Inflammatory macrophage (primary cell): ENCODE measurements at regions not wholly inside any gene's neighbourhood (a gene's known extent, or its start where the extent isn't known, plus 50 kb on each side); places are given as distances from the start of the nearest gene placed in this dataset.
"Not testable (repeated sequence)": the region's sequence is repeated elsewhere in the genome, so short reads cannot be mapped to it uniquely, and the experiment has no call there.

ENCODE experiments used
- DNase-seq, 2 donors: peaks; one replicate each; pipeline ENCODE4 v3.0.0-alpha.2; 2020 to 2022

DNA sequence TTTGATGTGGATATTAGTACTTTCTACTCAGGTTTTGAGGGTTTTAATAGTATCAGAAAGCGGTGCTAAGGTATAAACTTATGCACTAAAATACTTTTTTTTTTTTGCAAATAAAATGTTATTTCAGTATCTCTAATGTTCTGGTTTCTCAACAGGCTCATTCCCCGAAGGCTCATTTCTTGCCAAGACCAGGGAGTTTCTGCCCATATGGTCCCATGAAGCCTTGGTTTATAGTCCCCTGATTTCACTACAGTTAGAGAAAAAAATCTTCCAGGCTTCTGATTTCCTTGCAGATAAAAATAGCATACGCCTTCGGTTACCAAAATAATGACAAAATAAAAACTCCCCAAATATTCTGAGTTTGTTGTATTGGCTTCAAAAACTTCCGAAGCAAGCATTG, 814.2 kb upstream of the PABPC4L start:
- no peak for DNase-seq

DNA sequence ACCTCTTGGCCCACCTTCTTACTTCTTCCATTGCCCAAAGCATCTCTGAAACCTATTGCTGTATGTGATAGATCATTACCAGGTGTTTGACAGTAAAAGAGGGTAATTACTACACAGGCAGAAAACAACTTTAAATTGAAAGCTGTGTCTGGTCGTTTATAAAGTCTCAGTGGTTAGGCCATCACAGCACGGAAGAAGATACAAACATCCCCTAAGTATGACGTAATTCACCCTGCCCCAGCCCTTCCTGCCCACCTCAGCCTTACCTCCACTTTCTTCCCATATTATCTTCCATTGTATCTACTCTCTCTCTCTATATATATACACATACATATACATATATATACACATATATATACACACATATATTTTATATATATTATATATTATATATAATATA, 805.8 kb upstream of the PABPC4L start:
- no peak for DNase-seq

DNA sequence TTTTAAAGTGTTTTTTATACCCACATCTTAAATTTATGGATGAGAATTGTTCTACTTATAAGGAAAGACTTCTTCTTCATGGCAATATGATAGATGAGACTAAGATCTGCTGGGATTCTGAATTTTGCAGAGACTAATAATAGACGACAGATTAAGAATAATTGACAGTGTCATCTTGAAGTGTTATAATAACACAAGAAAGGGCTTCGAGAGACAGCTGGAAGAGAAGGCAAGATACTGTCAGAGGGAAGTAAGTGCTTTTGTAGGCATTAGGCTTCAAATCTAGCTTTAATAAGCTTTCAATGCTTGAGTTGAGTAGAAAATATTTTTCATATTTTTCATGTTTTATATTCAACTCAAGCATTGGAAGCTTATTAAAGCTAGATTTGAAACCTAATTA, 797.6 kb upstream of the PABPC4L start:
- DNase-seq, result no peak

DNA sequence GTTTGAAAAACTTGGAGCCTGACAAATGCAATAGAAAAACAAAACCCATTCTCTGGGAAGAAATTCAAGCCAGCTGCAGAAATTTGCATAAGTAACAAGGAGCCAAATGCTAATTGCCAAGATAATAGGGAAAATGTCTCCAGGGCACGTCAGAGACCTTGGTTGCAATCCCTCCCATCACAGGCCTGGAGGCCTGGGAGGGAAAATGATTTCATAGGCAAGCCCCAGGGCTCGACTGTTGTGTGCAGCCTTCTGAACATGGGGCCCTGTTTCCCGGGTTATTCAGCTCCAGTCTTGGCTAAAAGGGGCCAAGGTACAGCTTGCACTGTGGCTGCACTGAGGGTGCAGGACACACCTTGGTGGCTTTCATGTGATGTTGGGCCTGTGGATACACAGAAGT, 760.4 kb upstream of the PABPC4L start:
- no peak for DNase-seq

DNA sequence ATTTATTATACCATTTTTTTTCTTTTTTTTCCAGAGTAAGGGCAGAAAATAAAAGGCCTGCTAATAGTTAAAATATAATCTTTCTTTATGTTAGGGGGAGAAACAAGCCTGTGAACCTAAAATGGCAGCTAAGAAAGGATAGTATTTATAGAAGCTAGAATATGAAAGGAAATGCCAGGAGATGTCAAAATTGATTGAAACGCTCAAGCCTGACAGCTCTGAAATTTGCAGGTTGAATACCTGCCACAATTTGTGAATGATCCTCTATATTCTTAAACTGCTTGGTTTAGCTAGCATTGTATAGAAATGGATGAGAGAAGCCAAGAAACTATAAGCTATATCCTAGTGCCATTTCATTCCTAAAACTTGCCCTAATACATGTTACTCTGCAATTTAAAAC, 757.3 kb upstream of the PABPC4L start:
- DNase-seq, result no peak

DNA sequence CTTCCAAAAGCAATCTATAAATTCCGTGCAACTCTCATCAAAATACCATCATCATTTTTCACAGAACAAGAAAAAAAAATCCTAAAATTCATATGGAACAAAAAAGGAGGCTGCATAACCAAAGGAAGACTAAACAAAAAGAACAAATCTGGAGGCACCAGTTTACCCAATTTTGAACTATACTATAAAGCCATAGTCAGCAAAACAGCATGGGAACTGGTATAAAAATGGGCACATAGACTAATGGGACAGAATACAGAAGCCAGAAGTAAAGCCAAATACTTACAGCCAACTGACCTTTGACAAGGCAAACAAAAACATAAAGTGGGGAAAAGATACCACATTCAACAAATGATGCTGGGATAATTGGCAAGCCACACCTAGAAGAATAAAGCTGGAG, 753.5 kb upstream of the PABPC4L start:
- DNase-seq, result no peak

DNA sequence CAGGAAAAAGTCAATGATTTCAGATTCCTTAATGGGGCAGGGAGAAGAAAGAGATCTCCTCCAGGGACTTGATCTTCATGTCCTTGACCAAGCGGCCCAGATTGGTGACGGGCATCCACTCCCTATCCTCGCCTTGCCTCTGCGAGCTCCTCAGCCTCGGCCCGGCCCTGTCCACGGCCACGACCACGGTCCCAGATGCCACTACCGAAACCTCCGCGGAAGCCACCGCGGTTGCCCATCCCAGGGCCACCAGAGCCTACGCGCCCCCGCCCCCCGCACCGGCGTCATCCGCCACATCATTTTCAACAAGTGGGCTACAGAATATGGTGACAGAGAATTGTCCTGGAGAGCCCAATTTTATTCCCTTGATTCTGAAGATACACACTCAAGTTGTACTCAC, 751.2 kb upstream of the PABPC4L start:
- DNase-seq, result no peak

DNA sequence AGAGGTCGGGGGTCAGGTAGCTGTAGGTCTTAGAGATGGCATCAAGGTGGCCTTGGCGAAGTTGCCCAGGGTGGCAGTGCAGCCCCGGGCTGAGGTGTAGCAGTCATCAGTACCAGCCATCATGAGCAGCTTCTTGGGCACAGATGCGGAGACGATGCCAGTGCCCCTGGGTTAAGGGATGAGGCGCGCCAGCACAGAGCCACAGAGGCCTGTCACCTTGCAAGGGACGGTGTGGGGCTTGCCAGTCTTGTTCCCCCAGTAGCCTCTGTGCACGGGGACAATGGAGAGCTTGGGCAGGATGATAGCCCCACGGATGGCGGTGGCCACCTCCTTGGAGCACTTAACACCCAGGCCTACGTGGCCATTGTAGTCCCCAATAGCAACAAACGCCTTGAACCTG, 750.7 kb upstream of the PABPC4L start:
- DNase-seq, result no peak

DNA sequence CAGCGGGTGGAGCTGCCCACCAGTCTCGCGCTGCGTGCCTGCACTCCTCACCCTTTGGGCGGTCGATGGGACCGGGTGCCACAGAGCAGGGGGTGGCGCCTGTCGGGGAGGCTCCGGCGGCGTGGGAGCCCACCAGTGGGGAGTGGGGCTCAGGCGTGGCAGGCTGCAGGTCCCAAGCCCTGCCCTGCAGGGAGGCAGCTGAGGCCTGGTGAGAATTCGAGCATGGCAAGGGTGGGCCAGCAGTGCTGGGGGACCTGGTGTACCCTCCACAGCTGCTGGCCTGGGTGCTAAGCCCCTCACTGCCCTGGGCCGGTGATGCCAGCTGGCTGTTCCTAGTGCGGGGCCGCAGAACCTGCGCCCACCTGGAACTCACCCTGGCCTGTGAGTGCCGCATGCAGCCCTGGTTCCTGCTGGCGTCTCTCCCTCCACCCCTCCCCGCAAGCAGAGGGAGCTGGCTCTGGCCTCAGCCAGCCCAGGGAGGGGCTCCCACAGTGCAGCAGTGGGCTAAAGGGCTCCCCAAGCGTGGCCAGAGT, 746.6 kb upstream of the PABPC4L start:
- DNase-seq, result no peak

DNA sequence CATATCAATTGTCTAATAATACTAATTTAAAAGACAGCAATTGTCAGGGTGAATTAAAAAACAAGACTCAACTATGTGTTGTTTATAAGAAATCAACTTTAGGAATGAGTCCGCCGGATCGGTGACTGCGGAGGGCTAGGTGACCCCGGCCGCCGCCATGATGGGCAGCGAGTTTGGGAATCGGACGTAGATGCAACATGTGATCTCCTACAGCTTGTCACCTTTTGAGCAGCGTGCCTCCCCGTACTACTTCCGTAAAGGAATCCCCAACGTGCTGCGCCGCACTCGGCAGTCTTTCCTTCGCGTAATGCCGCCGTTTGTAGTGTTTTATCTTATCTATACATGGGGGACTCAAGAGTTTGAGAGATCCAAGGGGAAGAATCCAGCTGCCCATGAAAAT, 742.5 kb upstream of the PABPC4L start:
- no peak for DNase-seq

DNA sequence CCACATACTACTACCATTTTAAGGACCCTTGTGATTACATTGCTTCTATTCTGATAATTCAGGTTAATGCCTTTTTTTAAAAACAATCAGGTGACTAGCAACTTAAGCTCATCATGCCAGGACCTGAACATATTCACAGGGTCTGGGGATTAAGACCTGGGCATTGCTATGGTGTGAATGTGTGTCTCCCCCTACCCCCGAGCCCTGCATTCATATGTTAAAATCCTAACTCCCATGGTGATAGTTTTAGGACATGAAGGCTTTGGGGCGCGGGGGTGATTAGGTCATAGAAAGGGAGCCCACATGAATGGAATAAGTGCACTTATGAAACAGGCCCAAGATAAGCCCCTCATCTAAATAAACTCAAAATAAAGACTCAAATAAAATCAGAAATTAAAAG, 734.4 kb upstream of the PABPC4L start:
- DNase-seq, result no peak

DNA sequence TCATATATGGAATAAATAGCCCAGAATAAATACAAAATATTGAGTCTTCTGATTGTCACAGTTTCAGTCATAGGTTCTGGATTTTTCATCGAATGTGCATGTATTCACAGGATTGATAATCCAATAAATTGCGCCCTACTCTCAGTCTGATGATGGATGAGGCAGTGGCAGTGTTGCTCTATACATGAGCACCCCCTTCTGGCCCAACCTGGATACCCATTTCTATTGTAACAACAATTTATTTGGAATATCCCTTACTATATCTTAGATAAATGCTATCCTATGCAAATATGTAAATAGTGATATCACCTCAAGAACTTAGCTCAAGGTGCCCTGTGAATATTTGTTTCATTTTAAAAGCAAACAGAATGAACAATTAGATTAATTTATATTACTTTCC, 733.7 kb upstream of the PABPC4L start:
- no peak for DNase-seq

DNA sequence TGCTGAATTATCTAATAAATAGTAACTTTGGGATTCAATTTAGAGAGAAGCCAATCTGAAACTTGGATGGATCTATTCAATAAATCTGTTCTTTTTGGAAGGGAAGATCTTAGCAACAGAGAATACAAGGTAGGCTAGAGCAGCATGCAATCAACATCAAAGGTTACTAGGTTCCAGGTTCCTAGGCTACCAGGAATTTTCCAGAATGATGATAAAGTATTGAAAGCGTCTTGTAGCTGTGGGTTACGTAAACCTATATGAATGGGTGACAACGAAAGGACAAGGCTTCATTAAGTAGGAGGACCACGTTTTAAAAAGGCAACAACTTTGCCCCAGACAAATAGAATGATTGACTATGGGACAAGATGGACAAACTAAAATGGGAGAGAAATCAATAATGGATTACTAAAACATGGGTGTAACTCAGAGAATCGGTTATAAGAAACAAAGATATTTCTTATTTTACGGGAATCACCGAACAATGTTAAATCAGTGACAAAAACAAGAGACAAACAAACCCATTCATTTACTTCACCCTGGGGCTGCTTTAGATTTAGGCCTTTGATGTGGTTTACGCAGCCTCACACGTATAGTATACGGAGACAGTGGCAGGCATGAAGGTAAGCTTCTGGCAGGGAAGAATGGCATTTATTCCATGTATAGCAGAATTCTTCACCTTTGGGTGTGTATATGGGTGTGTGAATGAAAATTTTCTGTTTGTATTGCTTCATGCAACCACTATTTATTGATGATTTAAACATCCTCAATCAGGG, 732.6 kb upstream of the PABPC4L start:
- DNase-seq, result no peak

DNA sequence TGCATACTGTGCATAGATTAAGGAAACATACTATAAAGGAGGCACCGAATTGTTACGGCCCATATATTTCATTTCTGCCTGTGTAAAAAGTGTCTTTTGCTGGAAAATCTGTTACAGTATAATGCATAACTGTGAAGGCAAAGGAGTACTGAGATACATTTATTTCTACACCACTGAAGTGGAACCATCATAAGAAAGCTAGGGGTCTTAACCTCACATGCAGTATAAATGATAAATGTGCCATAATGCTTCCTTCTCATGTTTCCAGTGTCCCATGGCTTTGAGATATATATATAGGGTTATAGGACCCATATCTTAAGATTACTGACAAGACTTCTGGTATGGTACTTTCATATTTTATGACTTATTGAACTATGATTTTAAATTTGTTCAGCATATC, 713.8 kb upstream of the PABPC4L start:
- DNase-seq, result no peak

DNA sequence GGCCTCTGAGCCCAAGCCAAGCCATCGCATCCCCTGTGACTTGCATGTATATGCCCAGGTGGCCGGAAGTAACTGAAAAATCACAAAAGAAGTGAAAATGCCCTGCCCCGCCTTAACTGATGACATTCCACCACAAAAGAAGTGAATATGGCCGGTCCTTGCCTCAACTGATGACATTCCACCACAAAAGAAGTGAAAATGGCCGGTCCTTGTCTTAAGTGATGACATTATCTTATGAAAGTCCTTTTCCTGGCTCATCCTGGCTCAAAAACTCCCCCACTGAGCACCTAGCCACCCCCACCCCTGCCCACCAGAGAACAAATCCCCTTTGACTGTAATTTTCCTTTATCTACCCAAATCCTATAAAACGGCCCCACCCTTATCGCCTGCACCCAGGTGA, 712.7 kb upstream of the PABPC4L start:
- DNase-seq, result not testable (repeated sequence)

DNA sequence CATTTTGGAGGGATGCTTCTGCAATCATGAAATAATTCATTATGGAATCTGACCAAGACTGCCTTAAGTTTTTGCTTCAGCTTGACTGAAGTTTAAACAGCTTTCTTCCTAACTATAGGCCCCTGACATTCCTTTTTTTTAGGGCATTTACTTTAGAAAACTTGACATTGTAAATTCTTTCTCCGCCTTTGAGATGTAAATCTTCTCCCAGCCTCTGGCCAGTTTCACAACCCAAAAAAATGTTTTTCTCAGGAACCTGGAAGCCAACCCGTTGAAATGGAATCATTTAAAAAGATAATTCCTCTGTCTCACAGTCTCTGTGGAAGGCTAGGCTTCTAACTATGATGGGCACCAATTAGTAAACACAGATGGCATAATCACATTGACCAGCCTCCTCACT, 710.4 kb upstream of the PABPC4L start:
- no peak for DNase-seq

DNA sequence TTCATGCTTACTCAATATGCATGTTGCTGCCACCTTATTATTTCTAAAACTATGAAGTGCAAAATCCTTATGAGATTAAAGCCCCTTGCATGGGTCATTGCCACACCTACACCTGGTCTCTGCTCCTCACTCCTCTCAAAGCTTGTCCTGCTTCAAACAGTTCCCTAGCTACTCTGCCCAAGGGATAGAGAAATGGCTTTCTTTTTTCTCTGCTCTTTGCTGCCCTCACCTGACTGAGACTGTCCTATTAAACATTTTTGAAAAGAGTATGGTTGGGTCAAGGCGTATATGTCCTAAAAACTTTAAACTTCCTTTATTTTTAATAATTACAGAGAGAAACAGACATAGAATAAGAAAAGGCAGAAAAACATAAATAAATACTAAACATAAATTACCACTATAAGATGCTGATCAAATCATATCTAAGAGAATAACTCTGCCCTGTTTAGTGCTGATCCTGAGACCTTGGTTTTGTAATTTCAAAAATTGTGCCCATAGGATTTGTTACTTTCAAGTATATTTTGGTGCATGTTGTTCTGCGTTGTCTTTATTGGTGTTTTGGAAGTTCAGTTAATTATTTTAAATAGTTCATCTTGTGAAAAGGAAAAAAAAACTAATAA, 704.9 kb upstream of the PABPC4L start:
- no peak for DNase-seq

DNA sequence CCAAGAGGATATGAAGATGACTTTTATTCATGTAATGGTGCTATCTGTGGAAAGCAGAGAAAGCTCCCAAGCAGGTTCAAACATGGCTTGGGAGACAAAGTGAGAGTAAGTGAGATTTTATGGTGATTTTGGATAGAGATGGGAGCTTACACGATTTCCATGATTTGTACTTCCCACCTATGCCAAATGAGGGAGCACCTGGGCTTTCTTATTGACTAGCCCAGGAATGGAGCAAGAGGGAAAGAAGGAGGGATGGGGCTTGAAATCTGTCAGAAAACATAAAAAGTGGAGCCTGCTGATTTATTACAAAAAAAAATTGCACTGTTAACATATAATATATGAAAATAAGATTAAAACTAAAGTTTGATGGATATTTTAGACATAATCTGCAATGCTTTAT, 703.5 kb upstream of the PABPC4L start:
- no peak for DNase-seq

DNA sequence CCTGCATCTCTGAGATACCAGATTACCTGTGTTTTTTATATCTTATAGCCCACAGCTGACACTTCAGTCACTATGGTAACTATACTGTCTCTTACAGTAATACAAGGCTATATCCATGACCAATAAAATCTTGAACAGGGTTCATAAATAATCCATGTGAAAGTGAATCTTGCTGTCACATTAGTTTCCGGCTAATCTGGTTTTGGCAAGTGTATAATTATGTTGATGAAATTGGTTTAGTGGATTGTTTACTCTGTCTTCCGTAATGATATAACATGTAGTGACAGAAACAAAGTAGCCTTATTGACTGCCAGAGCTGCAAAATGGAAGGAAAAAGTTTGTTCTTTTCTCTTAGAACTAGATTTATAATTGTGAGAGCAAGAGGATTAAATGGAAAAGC, 686.6 kb upstream of the PABPC4L start:
- DNase-seq, result no peak

DNA sequence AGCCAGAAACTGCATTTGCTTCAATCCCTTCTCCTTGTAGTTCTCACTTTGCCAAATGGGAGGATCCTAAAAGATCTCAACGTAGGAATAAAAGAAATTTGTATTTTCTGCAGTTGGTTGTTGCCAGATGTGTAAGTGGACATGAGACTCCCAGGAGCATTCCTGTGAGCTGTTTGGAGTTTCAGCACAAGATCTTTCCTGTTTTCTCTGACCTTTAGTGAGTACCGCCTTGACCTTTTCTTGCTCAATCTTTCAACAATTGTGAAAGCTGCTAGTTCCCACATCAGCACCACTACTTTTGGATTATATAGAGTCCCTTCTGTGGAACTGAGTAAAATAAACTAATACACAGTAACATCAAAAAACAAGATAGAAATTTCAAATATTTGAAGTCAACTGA, 683.8 kb upstream of the PABPC4L start:
- DNase-seq, result no peak

DNA sequence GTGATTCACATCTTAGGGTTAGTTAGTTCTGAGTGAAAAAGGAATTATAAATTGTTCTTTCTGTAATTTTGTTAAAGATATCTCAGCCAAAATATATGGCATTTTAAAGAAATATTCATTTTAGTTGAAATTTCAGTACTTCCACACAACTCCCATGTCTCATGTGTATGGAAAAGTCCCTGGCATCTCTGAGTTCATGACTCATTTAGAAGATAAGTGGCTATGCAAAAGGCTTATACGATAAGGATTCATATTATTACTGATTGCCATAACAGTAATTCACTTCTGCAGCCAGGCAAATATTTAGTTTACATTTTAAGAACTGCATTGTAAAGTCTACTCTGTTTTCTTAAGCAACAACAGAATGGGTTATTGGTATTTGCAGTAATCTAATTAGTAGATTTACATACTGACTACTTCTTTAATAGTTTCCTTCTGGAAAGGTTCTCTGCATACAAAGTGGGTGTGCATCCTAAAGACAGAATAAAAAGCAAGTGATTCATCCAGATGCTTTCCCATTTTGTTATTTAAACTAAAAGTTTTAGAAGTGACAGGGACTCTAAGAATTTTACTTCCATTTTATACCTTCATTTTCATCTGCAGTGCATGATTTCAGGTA, 682.4 kb upstream of the PABPC4L start:
- no peak for DNase-seq

DNA sequence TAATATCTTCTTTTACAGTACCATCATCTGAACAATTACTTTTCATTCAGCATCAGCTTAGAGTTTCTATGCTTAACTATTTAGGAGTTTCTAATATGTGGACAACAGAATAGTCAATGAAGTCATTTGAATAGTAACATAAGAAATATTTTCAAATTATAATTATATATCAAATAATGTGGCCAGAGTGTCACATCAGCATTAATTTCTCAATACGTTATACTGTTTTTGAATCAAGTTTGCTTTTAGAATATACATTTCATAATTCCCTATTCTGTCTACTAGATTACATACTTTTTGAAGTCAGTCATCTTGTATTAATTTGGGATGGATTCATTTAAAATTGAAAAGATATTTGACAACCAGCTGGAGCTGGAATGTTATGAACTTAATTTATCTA, 677.4 kb upstream of the PABPC4L start:
- no peak for DNase-seq

DNA sequence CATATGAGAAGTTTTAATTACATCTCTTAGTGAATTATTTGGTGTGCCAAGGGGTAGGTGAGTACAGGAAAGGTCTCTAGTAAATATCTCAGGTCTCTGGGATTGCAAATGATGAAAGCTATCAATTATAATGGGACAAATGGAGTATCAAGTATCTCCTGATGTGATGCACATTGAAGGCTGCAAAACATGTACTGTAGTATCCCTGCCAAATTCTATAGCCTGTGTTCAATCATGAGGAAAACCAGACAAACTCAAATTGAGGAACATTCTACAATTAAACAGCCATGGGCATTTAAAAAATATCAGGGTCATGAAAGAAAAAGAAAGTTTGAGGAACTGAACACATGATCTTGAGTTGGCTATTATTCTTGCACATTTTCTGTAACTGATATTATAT, 665.4 kb upstream of the PABPC4L start:
- no peak for DNase-seq

DNA sequence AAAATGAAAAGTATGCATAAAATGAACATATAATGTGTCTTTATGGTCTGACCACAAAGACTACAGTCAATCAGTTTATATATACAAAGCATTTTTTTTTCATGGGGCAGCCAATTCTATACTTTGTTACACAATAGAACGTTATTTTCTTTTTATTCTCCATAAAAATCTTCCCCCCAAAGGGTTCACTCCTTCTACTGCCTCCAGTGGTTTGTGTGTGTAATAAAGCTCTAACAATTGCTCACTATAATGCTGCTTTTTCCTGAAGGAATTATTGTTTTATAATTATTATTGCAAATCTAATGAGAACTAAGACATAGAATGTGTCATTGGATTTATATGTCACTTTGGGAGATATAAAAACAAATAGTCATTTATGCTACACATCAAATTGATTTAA, 664.1 kb upstream of the PABPC4L start:
- DNase-seq, result no peak
